ENCODE measurements at regions not wholly inside any gene's neighbourhood (a gene's known extent, or its start where the extent isn't known, plus 50 kb on each side); places are given as distances from the start of the nearest gene placed in this dataset.

GRCh38 chr9:30970186-30970585 lies 1414.3 kb upstream of the ACO1 start:
- H4K20me1 ChIP-seq (ENCODE audit: low read depth), result no peaks in the 10 kb centered on the region
- H3K36me3 ChIP-seq, result no peaks in the 10 kb centered on the region
- no peak overlapping the region for H3K27ac ChIP-seq
- no peak overlapping the region for H3K4me3 Mint-ChIP-seq
- H3K4me3 ChIP-seq, result no peak overlapping the region
- H3K4me2 ChIP-seq, result no peak overlapping the region
- H3K79me2 ChIP-seq (ENCODE audit: low read depth), result no peaks in the 10 kb centered on the region
- no peak overlapping the region for H3K9ac ChIP-seq
- no peaks in the 10 kb centered on the region for H3K36me3 Mint-ChIP-seq
- H3K27me3 Mint-ChIP-seq (ENCODE audit: insufficient read depth, low read depth), result no peaks in the 10 kb centered on the region
- H3K27me3 ChIP-seq, result no peaks in the 10 kb centered on the region
- no peaks in the 10 kb centered on the region for H3K9me3 Mint-ChIP-seq
- H3F3A ChIP-seq (ENCODE audit: low read depth), result no peaks in the 10 kb centered on the region
- no peak overlapping the region for H2AFZ ChIP-seq (replicated peaks)
- no peak overlapping the region for H3K27ac Mint-ChIP-seq
- no peaks in the 10 kb centered on the region for H3K9me3 ChIP-seq (ENCODE audit: low read depth)
- no peaks in the 10 kb centered on the region for H3K4me1 ChIP-seq
- no peaks in the 10 kb centered on the region for H3K4me1 Mint-ChIP-seq
- no peak for TF ChIP-seq EZH2phosphoT487 (IDR thresholded peaks at IDR 0.05)
- TF ChIP-seq CTCF (IDR thresholded peaks at IDR 0.05), result no peak
- TF ChIP-seq EZH2 (IDR thresholded peaks at IDR 0.05), result no peak
- no peak for DNase-seq (ENCODE audit: low spot score)

GRCh38 chr9:30970812-30971211 lies 1413.6 kb upstream of the ACO1 start:
- H3K27me3 ChIP-seq, result no peaks in the 10 kb centered on the region
- H3K4me3 ChIP-seq, result no peak overlapping the region
- no peaks in the 10 kb centered on the region for H3K36me3 Mint-ChIP-seq
- H3K36me3 ChIP-seq, result no peaks in the 10 kb centered on the region
- no peaks in the 10 kb centered on the region for H3K9me3 Mint-ChIP-seq
- H3K27ac Mint-ChIP-seq, result no peak overlapping the region
- H3K4me2 ChIP-seq, result no peak overlapping the region
- H3K9ac ChIP-seq, result no peak overlapping the region
- H3K4me3 Mint-ChIP-seq, result no peak overlapping the region
- H3K79me2 ChIP-seq (ENCODE audit: low read depth), result no peaks in the 10 kb centered on the region
- H3K27me3 Mint-ChIP-seq (ENCODE audit: insufficient read depth, low read depth), result no peaks in the 10 kb centered on the region
- no peaks in the 10 kb centered on the region for H3F3A ChIP-seq (ENCODE audit: low read depth)
- H4K20me1 ChIP-seq (ENCODE audit: low read depth), result no peaks in the 10 kb centered on the region
- H3K4me1 Mint-ChIP-seq, result no peaks in the 10 kb centered on the region
- no peak overlapping the region for H2AFZ ChIP-seq (replicated peaks)
- H3K4me1 ChIP-seq, result no peaks in the 10 kb centered on the region
- no peak for TF ChIP-seq EZH2phosphoT487 (IDR thresholded peaks at IDR 0.05)
- DNase-seq (ENCODE audit: low spot score), result no peak
- H3K27ac ChIP-seq, result no peak overlapping the region
- no peaks in the 10 kb centered on the region for H3K9me3 ChIP-seq (ENCODE audit: low read depth)

GRCh38 chr9:30972654-30973053 lies 1411.8 kb upstream of the ACO1 start:
- Histone ChIP-seq H3F3A (ENCODE audit: low read depth) (no peaks in the 10 kb centered on the region), H3K4me3 (no peak overlapping the region), H3K9me3 (ENCODE audit: low read depth) (no peaks in the 10 kb centered on the region), H3K79me2 (ENCODE audit: low read depth) (no peaks in the 10 kb centered on the region), H3K27me3 (no peaks in the 10 kb centered on the region), H3K4me1 (no peaks in the 10 kb centered on the region), H3K36me3 (no peaks in the 10 kb centered on the region), H3K9ac (no peak overlapping the region), H2AFZ (replicated peaks) (no peak overlapping the region), H3K4me2 (no peak overlapping the region), H4K20me1 (ENCODE audit: low read depth) (no peaks in the 10 kb centered on the region), H3K27ac (no peak overlapping the region)
- Mint-ChIP-seq H3K9me3 (no peaks in the 10 kb centered on the region), H3K27me3 (ENCODE audit: insufficient read depth, low read depth) (no peaks in the 10 kb centered on the region), H3K27ac (no peak overlapping the region), H3K4me1 (no peaks in the 10 kb centered on the region), H3K4me3 (no peak overlapping the region), H3K36me3 (no peaks in the 10 kb centered on the region)
- no peak for TF ChIP-seq EZH2phosphoT487 (IDR thresholded peaks at IDR 0.05)
- no peak for TF ChIP-seq EZH2 (IDR thresholded peaks at IDR 0.05)
- TF ChIP-seq CTCF (IDR thresholded peaks at IDR 0.05), result no peak
- no peak for DNase-seq (ENCODE audit: low spot score)

- Mint-ChIP-seq H3K36me3 (no peaks in the 10 kb centered on the region), H3K4me3 (no peak overlapping the region), H3K27ac (no peak overlapping the region), H3K9me3 (peaks cover 7% of the 10 kb centered on the region), H3K27me3 (ENCODE audit: insufficient read depth, low read depth) (peaks cover 2% of the 10 kb centered on the region), H3K4me1 (peaks cover 8% of the 10 kb centered on the region)
- H3K4me1 ChIP-seq, result no peaks in the 10 kb centered on the region
- H3K4me3 ChIP-seq, result no peak overlapping the region
- H3F3A ChIP-seq (ENCODE audit: low read depth), result no peaks in the 10 kb centered on the region
- H3K4me2 ChIP-seq, result no peak overlapping the region
- no peaks in the 10 kb centered on the region for H3K9me3 ChIP-seq (ENCODE audit: low read depth)
- no peak overlapping the region for H3K27ac ChIP-seq
- H2AFZ ChIP-seq (replicated peaks), result no peak overlapping the region
- no peak for DNase-seq (ENCODE audit: low spot score)
- no peaks in the 10 kb centered on the region for H3K27me3 ChIP-seq
- TF ChIP-seq EZH2phosphoT487 (IDR thresholded peaks at IDR 0.05), result no peak
- no peak for TF ChIP-seq EZH2 (IDR thresholded peaks at IDR 0.05)
- no peak for TF ChIP-seq CTCF (IDR thresholded peaks at IDR 0.05)
- no peaks in the 10 kb centered on the region for H4K20me1 ChIP-seq (ENCODE audit: low read depth)
- no peak overlapping the region for H3K9ac ChIP-seq
- no peaks in the 10 kb centered on the region for H3K36me3 ChIP-seq
- H3K79me2 ChIP-seq (ENCODE audit: low read depth), result no peaks in the 10 kb centered on the region
Observed at GRCh38 chr9:30977965-30978364, 1406.5 kb upstream of the ACO1 start.

All from neural progenitor cell (in vitro differentiated cells).